A673 (cell line): ENCODE measurements at regions not wholly inside any gene's neighbourhood (a gene's known extent, or its start where the extent isn't known, plus 50 kb on each side); places are given as distances from the start of the nearest gene placed in this dataset.

Experiments used
- BruUV-seq: library from RNA; stranded (reverse); fragments of 400-500 nt; replicated peaks from 2 replicates; lab custom pipeline; 2021; lab: Mats Ljungman, UMichigan
- CTCF ChIA-PET: fragments of 300-600 bp; sonication (Branson Sonifier 250); formaldehyde crosslinking; loops from one replicate; lab custom pipeline; 2022; ENCODE audit warnings: antibody characterized with exemption; lab: Charles Lee
- POLR2A ChIA-PET: fragments of 300-600 bp; sonication (Branson Sonifier 250); formaldehyde crosslinking; loops from one replicate; lab custom pipeline; 2022; ENCODE audit warnings: antibody characterized with exemption; ENCODE audit not compliant: low non-redundant PET; lab: Charles Lee
- DNase-seq: peaks from one replicate; pipeline ENCODE4 v3.0.0-alpha.2; 2015; ENCODE audit warnings: low spot score
- H3K27ac ChIP-seq: fragments of 200-600 bp; sonication (generic); 2 replicates; pipeline ENCODE4 v1.5.1; 2016; ENCODE audit warnings: mixed run types, low read depth, mild to moderate bottlenecking, mixed read lengths, antibody characterized with exemption, low read length; ENCODE audit not compliant: poor library complexity, severe bottlenecking
- H3K27me3 ChIP-seq: fragments of 200-600 bp; sonication (generic); replicated peaks from 2 replicates; pipeline ENCODE4 v1.6.1; 2017; ENCODE audit warnings: mixed run types, low read depth, mild to moderate bottlenecking, mixed read lengths, antibody characterized with exemption, low read length; ENCODE audit not compliant: insufficient read depth, poor library complexity
- H3K36me3 ChIP-seq: fragments of 200-600 bp; sonication (generic); 2 replicates; pipeline ENCODE4 v1.6.1; 2016; ENCODE audit warnings: mixed run types, mild to moderate bottlenecking, mixed read lengths, antibody characterized with exemption, low read length; ENCODE audit not compliant: insufficient read depth, poor library complexity, severe bottlenecking
- H3K4me1 ChIP-seq: fragments of 200-600 bp; sonication (generic); 2 replicates; pipeline ENCODE4 v1.6.1; 2017; ENCODE audit warnings: mixed run types, mild to moderate bottlenecking, mixed read lengths, antibody characterized with exemption, low read length; ENCODE audit not compliant: insufficient read depth, poor library complexity, severe bottlenecking
- H3K4me3 ChIP-seq: fragments of 200-600 bp; sonication (generic); 2 replicates; pipeline ENCODE4 v1.5.1; 2016; ENCODE audit warnings: low read depth, mixed run types, mild to moderate bottlenecking, mixed read lengths, low read length; ENCODE audit not compliant: poor library complexity, severe bottlenecking
- H3K9me3 ChIP-seq: fragments of 200-600 bp; sonication (generic); 2 replicates; pipeline ENCODE4 v1.6.1; 2016; ENCODE audit warnings: mixed run types, low read depth, mild to moderate bottlenecking, mixed read lengths, antibody characterized with exemption, low read length; ENCODE audit not compliant: poor library complexity, severe bottlenecking
- EZH2 ChIP-seq: fragments of 200-600 bp; sonication (generic); IDR thresholded peaks from 2 replicates; pipeline ENCODE4 v1.6.1; 2017; ENCODE audit warnings: borderline replicate concordance, low read depth, mild to moderate bottlenecking, mixed read lengths, antibody characterized with exemption, low read length; ENCODE audit not compliant: poor library complexity, severe bottlenecking
- intact Hi-C: fragments of 100-400 bp; cut with micrococcal nuclease; formaldehyde crosslinking; loops from one replicate; pipeline ENCODE4 v1.10.0; 2022; ENCODE audit not compliant: unreplicated experiment
- TF ChIP-seq, protein P1 (sequence below): fragments of 300-800, 200-600 bp; sonication (generic); conservative IDR thresholded peaks from 2 replicates; pipeline ENCODE4 v1.5.1; 2017; ENCODE audit warnings: low read depth, mild to moderate bottlenecking, antibody characterized with exemption, low read length, moderate library complexity, mixed read lengths

GRCh38 chr2:14240868-14241267, 391.6 kb upstream of the LRATD1 start:
- H3K4me1 ChIP-seq = no peaks in the 10 kb centered on the region
- intact Hi-C loops = no loop called here
- no peak for DNase-seq
- H3K36me3 ChIP-seq = no peaks in the 10 kb centered on the region
- TF ChIP-seq, protein P1, sequence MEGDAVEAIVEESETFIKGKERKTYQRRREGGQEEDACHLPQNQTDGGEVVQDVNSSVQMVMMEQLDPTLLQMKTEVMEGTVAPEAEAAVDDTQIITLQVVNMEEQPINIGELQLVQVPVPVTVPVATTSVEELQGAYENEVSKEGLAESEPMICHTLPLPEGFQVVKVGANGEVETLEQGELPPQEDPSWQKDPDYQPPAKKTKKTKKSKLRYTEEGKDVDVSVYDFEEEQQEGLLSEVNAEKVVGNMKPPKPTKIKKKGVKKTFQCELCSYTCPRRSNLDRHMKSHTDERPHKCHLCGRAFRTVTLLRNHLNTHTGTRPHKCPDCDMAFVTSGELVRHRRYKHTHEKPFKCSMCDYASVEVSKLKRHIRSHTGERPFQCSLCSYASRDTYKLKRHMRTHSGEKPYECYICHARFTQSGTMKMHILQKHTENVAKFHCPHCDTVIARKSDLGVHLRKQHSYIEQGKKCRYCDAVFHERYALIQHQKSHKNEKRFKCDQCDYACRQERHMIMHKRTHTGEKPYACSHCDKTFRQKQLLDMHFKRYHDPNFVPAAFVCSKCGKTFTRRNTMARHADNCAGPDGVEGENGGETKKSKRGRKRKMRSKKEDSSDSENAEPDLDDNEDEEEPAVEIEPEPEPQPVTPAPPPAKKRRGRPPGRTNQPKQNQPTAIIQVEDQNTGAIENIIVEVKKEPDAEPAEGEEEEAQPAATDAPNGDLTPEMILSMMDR = no peak
- TF ChIP-seq EZH2 = no peak
- no peak overlapping the region for H3K4me3 ChIP-seq
- no peak overlapping the region for H3K27ac ChIP-seq
- BruUV-seq = no TSS peak
- H3K9me3 ChIP-seq = no peaks in the 10 kb centered on the region
- POLR2A ChIA-PET = no interaction called here
- CTCF ChIA-PET = no interaction called here
- peaks cover 4% of the 10 kb centered on the region for H3K27me3 ChIP-seq

GRCh38 chr2:14245901-14246300, 386.6 kb upstream of the LRATD1 start:
- Histone ChIP-seq H3K9me3 (no peaks in the 10 kb centered on the region), H3K36me3 (no peaks in the 10 kb centered on the region), H3K27ac (no peak overlapping the region), H3K4me1 (no peaks in the 10 kb centered on the region), H3K27me3 (no peaks in the 10 kb centered on the region), H3K4me3 (no peak overlapping the region)
- intact Hi-C loops = no loop called here
- CTCF ChIA-PET = no interaction called here
- no peak for DNase-seq
- BruUV-seq = no TSS peak
- POLR2A ChIA-PET = no interaction called here
- TF ChIP-seq EZH2 = no peak
- TF ChIP-seq, protein P1 = no peak

DNA sequence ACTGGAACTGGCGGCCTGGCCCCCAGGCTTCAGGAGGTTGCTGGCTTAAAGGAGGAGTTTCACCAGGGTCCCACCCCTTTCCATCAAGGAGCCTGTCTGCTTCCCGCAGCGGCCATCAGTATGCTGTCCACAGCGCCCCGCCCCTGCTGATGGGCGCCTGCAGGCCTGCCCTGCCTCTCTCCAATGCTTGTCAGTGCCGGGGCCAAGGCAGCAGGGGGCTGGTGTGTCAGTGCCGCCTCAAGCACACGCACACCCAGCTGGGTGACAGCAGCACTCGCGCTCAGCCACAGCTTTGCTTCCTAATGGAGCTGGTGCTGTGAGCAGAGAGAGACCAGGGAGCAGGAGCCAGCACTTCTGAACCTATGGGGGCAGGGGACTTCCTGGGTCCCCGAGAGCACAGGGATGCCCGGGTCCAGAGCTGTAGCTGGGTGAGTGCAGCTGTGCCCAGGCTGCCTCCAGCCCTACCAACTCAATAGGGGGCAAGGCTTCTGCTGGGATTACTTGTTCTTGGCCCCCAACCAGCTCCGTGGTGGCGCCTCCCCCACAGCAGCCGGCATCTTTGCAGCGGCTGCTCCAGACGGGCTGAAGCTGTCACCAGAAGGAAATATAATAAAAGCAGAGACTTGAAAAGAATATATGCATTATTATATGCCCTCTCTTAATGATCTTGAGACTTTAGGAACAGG, 377.2 kb upstream of the LRATD1 start:
- no peak for DNase-seq
- POLR2A ChIA-PET = no interaction called here
- TF ChIP-seq, protein P1 = no peak
- TF ChIP-seq EZH2 = no peak
- H3K36me3 ChIP-seq = no peaks in the 10 kb centered on the region
- no peak overlapping the region for H3K4me3 ChIP-seq
- H3K27me3 ChIP-seq = no peaks in the 10 kb centered on the region
- no TSS peak for BruUV-seq
- intact Hi-C loops = no loop called here
- no peaks in the 10 kb centered on the region for H3K4me1 ChIP-seq
- CTCF ChIA-PET = no interaction called here
- H3K9me3 ChIP-seq = no peaks in the 10 kb centered on the region
- H3K27ac ChIP-seq = no peak overlapping the region
